ENCODE measurements at regions not wholly inside any gene's neighbourhood (a gene's known extent, or its start where the extent isn't known, plus 50 kb on each side); places are given as distances from the start of the nearest gene placed in this dataset.

- H4K5ac ChIP-seq (ENCODE audit: insufficient read length, low read depth, low read length), result no peak overlapping the region
- no peaks in the 10 kb centered on the region for H3K9me3 ChIP-seq (ENCODE audit: control insufficient read depth, low read depth, low read length)
- TF ChIP-seq CTCF (conservative IDR thresholded peaks at IDR 0.05), result no peak
- no peak overlapping the region for H2BK12ac ChIP-seq (ENCODE audit: insufficient read length, low read depth, low read length)
- no peak overlapping the region for H3T11ph ChIP-seq (ENCODE audit: low read length)
- H3K4me1 ChIP-seq (ENCODE audit: insufficient read depth, low read length), result no peaks in the 10 kb centered on the region
- no peak overlapping the region for H4K8ac ChIP-seq (replicated peaks; ENCODE audit: insufficient read length, low read depth, low read length)
- Mint-ChIP-seq H3K36me3 (ENCODE audit: insufficient read depth in 1 of 3, low read depth in 3 of 3) (no peaks in the 10 kb centered on the region), H3K9me3 (no peaks in the 10 kb centered on the region), H3K4me3 (no peak overlapping the region), H3K4me1 (no peaks in the 10 kb centered on the region), H3K27ac (no peak overlapping the region), H3K27me3 (ENCODE audit: low read depth) (no peaks in the 10 kb centered on the region)
- no peak overlapping the region for H3K4me2 ChIP-seq (ENCODE audit: insufficient read depth, insufficient read length, low read length)
- WGBS (ENCODE audit: extremely low coverage, insufficient read length, low lambda C conversion rate), result no CpG with 5 or more reads among the region's 1 CpG
- no peak overlapping the region for H2BK15ac ChIP-seq (ENCODE audit: low read depth, low read length)
- no peak for DNase-seq
- no peaks in the 10 kb centered on the region for H3K27me3 ChIP-seq (ENCODE audit: insufficient read depth, low read length)
- H3K9ac ChIP-seq (ENCODE audit: extremely low read depth, insufficient read length, low read length), result no peak overlapping the region
- H3K56ac ChIP-seq (ENCODE audit: insufficient read length, low read depth, low read length), result no peak overlapping the region
- H3K27ac ChIP-seq (ENCODE audit: insufficient read length, low read depth, low read length), result no peak overlapping the region
- no peaks in the 10 kb centered on the region for H4K20me1 ChIP-seq (ENCODE audit: control insufficient read depth, insufficient read depth, insufficient read length)
- H3K14ac ChIP-seq (ENCODE audit: insufficient read depth, low read length), result no peak overlapping the region
- H2AFZ ChIP-seq (ENCODE audit: low read length), result no peak overlapping the region
- no peak overlapping the region for H4K91ac ChIP-seq (ENCODE audit: insufficient read length, low read depth, low read length)
- no peaks in the 10 kb centered on the region for H3K79me2 ChIP-seq (ENCODE audit: insufficient read depth, low read length)
- no peak overlapping the region for H2AK5ac ChIP-seq (ENCODE audit: insufficient read length, low read length)
- H3K79me1 ChIP-seq (ENCODE audit: insufficient read depth, low read depth, low read length, poor library complexity, severe bottlenecking), result no peaks in the 10 kb centered on the region
- no peak overlapping the region for H2BK5ac ChIP-seq (ENCODE audit: insufficient read length, low read length)
- H2BK20ac ChIP-seq (ENCODE audit: low read depth, low read length, poor library complexity, severe bottlenecking), result no peak overlapping the region
- H3K23me2 ChIP-seq (ENCODE audit: insufficient read length, low read depth, low read length, poor library complexity, severe bottlenecking), result no peaks in the 10 kb centered on the region
- no peak overlapping the region for H3K18ac ChIP-seq (ENCODE audit: insufficient read length, low read depth, low read length)
- no peak overlapping the region for H3K23ac ChIP-seq (ENCODE audit: insufficient read length, low read depth, low read length)
- no peak overlapping the region for H2BK120ac ChIP-seq (ENCODE audit: low read depth, low read length, poor library complexity, severe bottlenecking)
- H3K4ac ChIP-seq (ENCODE audit: low read depth, low read length), result no peak overlapping the region
Observed at GRCh38 chr6:119521251-119521650, 171.7 kb upstream of the MAN1A1 start.

All from H9 (cell line).